IMR-90 (cell line): ENCODE measurements at regions not wholly inside any gene's neighbourhood (a gene's known extent, or its start where the extent isn't known, plus 50 kb on each side); places are given as distances from the start of the nearest gene placed in this dataset.

Source experiments
- ATAC-seq: fragments of 200-7000 bp; cut with Tn5 transposase; 2 replicates; pipeline ENCODE4 v1.9.1; 2020; ENCODE audit warnings: low read depth, mild to moderate bottlenecking, moderate library complexity
- BruUV-seq: library from RNA; stranded (reverse); fragments of 400-500 nt; replicated peaks from 2 replicates; lab custom pipeline; 2021; lab: Mats Ljungman, UMichigan
- CTCF ChIA-PET: fragments of 300-600 bp; formaldehyde crosslinking; extraction: SDS; loops from one replicate; lab custom pipeline; 2021; ENCODE audit warnings: antibody characterized with exemption; lab: Yijun Ruan, JAX
- POLR2A ChIA-PET: fragments of 300-600 bp; sonication (Branson Sonifier 250); formaldehyde crosslinking; loops from one replicate; lab custom pipeline; 2022; ENCODE audit warnings: antibody characterized with exemption; ENCODE audit not compliant: unreplicated experiment; lab: Charles Lee
- DNase-seq: peaks from one replicate; pipeline ENCODE4 v3.0.0; 2013
- H2AFZ ChIP-seq: replicated peaks from 2 replicates; pipeline ENCODE3; 2013; ENCODE audit warnings: low read length, mild to moderate bottlenecking; ENCODE audit not compliant: poor library complexity
- H2AK5ac ChIP-seq: 2 replicates; pipeline ENCODE4 v1.6.1; 2013; ENCODE audit warnings: low read depth, low read length, inconsistent platforms
- H2AK9ac ChIP-seq: replicated peaks from 2 replicates; pipeline ENCODE3; 2013; ENCODE audit warnings: mild to moderate bottlenecking, low read depth, low read length, moderate library complexity; ENCODE audit not compliant: poor library complexity
- H2BK120ac ChIP-seq: 2 replicates; pipeline ENCODE4 v1.6.1; 2013; ENCODE audit warnings: low read depth, low read length, inconsistent platforms
- H2BK15ac ChIP-seq: 3 replicates; pipeline ENCODE4 v1.6.1; 2013; ENCODE audit warnings: low read depth, low read length, inconsistent platforms
- H2BK20ac ChIP-seq: 2 replicates; pipeline ENCODE4 v1.6.1; 2013; ENCODE audit warnings: low read depth, mild to moderate bottlenecking, inconsistent platforms, low read length, moderate library complexity
- H2BK5ac ChIP-seq: 2 replicates; pipeline ENCODE4 v1.6.1; 2013; ENCODE audit warnings: mild to moderate bottlenecking, low read depth, low read length, inconsistent platforms; ENCODE audit not compliant: poor library complexity, severe bottlenecking
- H3K14ac ChIP-seq: replicated peaks from 2 replicates; pipeline ENCODE4 v1.6.1; 2013; ENCODE audit warnings: low read depth, low read length, inconsistent platforms
- H3K18ac ChIP-seq: 2 replicates; pipeline ENCODE4 v1.6.1; 2013; ENCODE audit warnings: low read depth, low read length, control low read depth
- H3K23ac ChIP-seq: 2 replicates; pipeline ENCODE4 v1.6.1; 2013; ENCODE audit warnings: low read depth, low read length, inconsistent platforms
- H3K27ac ChIP-seq: 2 replicates; pipeline ENCODE4 v1.5.1; 2013; ENCODE audit warnings: mild to moderate bottlenecking, control low read depth, low read length; ENCODE audit not compliant: insufficient read depth
- H3K27me3 ChIP-seq: 2 replicates; pipeline ENCODE4 v1.6.1; 2013; ENCODE audit warnings: low read length; ENCODE audit not compliant: control insufficient read depth, insufficient read depth
- H3K36me3 ChIP-seq: 2 replicates; pipeline ENCODE4 v1.6.1; 2013; ENCODE audit warnings: low read length, mixed read lengths; ENCODE audit not compliant: control insufficient read depth, insufficient read depth
- H3K4ac ChIP-seq: 2 replicates; pipeline ENCODE4 v1.6.1; 2013; ENCODE audit warnings: low read depth, low read length, inconsistent platforms
- H3K4me1 ChIP-seq: 2 replicates; pipeline ENCODE4 v1.6.1; 2013; ENCODE audit warnings: low read length, mixed read lengths; ENCODE audit not compliant: control insufficient read depth, insufficient read depth
- H3K4me2 ChIP-seq: 2 replicates; pipeline ENCODE4 v1.6.1; 2013; ENCODE audit warnings: low read depth, mild to moderate bottlenecking, control low read depth, low read length, moderate library complexity
- H3K4me3 ChIP-seq: 2 replicates; pipeline ENCODE4 v1.5.1; 2013; ENCODE audit warnings: low read depth, mild to moderate bottlenecking, control low read depth, low read length, moderate library complexity; ENCODE audit not compliant: insufficient read depth
- H3K56ac ChIP-seq: 2 replicates; pipeline ENCODE4 v1.6.1; 2013; ENCODE audit warnings: low read length, inconsistent platforms; ENCODE audit not compliant: insufficient read depth; ENCODE audit errors: extremely low read depth
- H3K79me1 ChIP-seq, 2 experiments: 2 replicates each; pipeline ENCODE4 v1.6.1; 2013; ENCODE audit warnings: low read length in 2 of 2, inconsistent platforms in 1 of 2, low read depth in 1 of 2
- H3K9ac ChIP-seq: 2 replicates; pipeline ENCODE4 v1.6.1; 2013; ENCODE audit warnings: low read depth, low read length, control low read depth
- H3K9me1 ChIP-seq: 2 replicates; pipeline ENCODE4 v1.6.1; 2013; ENCODE audit warnings: low read length, inconsistent platforms; ENCODE audit not compliant: insufficient read depth
- H3K9me3 ChIP-seq: 2 replicates; pipeline ENCODE4 v1.6.1; 2013; ENCODE audit warnings: low read length; ENCODE audit not compliant: control insufficient read depth, insufficient read depth
- H4K20me1 ChIP-seq: 2 replicates; pipeline ENCODE4 v1.6.1; 2013; ENCODE audit warnings: low read length, inconsistent platforms; ENCODE audit not compliant: insufficient read depth
- H4K5ac ChIP-seq: 2 replicates; pipeline ENCODE4 v1.6.1; 2013; ENCODE audit warnings: mild to moderate bottlenecking, low read depth, low read length, control low read depth
- H4K8ac ChIP-seq, 2 experiments: 2 replicates each; pipeline ENCODE4 v1.6.1; 2013; ENCODE audit warnings: low read depth in 2 of 2, low read length in 2 of 2, control low read depth in 1 of 2, inconsistent platforms in 1 of 2
- H4K91ac ChIP-seq: 2 replicates; pipeline ENCODE4 v1.6.1; 2013; ENCODE audit warnings: low read depth, low read length, inconsistent platforms; ENCODE audit not compliant: insufficient read depth
- BHLHE40 ChIP-seq: fragments of 150-350 bp; IDR thresholded peaks from 2 replicates; pipeline ENCODE4 v1.6.1; 2016; ENCODE audit warnings: mild to moderate bottlenecking, low read depth, low read length
- CEBPB ChIP-seq: IDR thresholded peaks from 2 replicates; pipeline ENCODE4 v1.6.1; 2012; ENCODE audit warnings: low read depth, low read length, improper control_type of control experiment
- CHD1 ChIP-seq: IDR thresholded peaks from 2 replicates; pipeline ENCODE4 v1.6.1; 2012; ENCODE audit warnings: low read depth, low read length, improper control_type of control experiment
- ELK1 ChIP-seq: fragments of 150-350 bp; IDR thresholded peaks from 2 replicates; pipeline ENCODE4 v1.6.1; 2016; ENCODE audit warnings: low read depth, mild to moderate bottlenecking, low read length, moderate library complexity, borderline replicate concordance
- FOS ChIP-seq: fragments of 150-350 bp; IDR thresholded peaks from 2 replicates; pipeline ENCODE4 v1.6.1; 2016; ENCODE audit warnings: low read depth, low read length
- MAFK ChIP-seq: IDR thresholded peaks from 2 replicates; pipeline ENCODE4 v1.6.1; 2012; ENCODE audit warnings: low read depth, low read length, improper control_type of control experiment
- MAZ ChIP-seq: IDR thresholded peaks from 2 replicates; pipeline ENCODE4 v1.6.1; 2012; ENCODE audit warnings: low read depth, mild to moderate bottlenecking, low read length, improper control_type of control experiment, moderate library complexity, borderline replicate concordance
- MXI1 ChIP-seq: IDR thresholded peaks from 2 replicates; pipeline ENCODE4 v1.6.1; 2012; ENCODE audit warnings: low read depth, mild to moderate bottlenecking, low read length, moderate library complexity, borderline replicate concordance
- NFE2L2 ChIP-seq: fragments of 150-350 bp; IDR thresholded peaks from 2 replicates; pipeline ENCODE4 v1.6.1; 2016; ENCODE audit warnings: low read depth, mild to moderate bottlenecking, low read length
- POLR2A ChIP-seq: IDR thresholded peaks from 2 replicates; pipeline ENCODE4 v1.6.1; 2012; ENCODE audit warnings: mild to moderate bottlenecking, low read depth, low read length
- RAD21 ChIP-seq: IDR thresholded peaks from 2 replicates; pipeline ENCODE4 v1.6.1; 2012; ENCODE audit warnings: low read length, improper control_type of control experiment
- RCOR1 ChIP-seq: IDR thresholded peaks from 2 replicates; pipeline ENCODE4 v1.6.1; 2012; ENCODE audit warnings: mild to moderate bottlenecking, low read length, improper control_type of control experiment; ENCODE audit not compliant: insufficient replicate concordance
- RFX5 ChIP-seq: IDR thresholded peaks from 2 replicates; pipeline ENCODE4 v1.8.0; 2012; ENCODE audit warnings: low read depth, mild to moderate bottlenecking, low read length, moderate library complexity
- SMC3 ChIP-seq: fragments of 150-350 bp; IDR thresholded peaks from 2 replicates; pipeline ENCODE4 v1.6.1; 2016; ENCODE audit warnings: low read depth, mild to moderate bottlenecking, antibody characterized with exemption, low read length, moderate library complexity
- WGBS, 2 experiments: methylation state at CpG; one replicate each; pipeline versions ENCODE4 v1.1.5 to v1.1.7; 2013; ENCODE audit warnings: missing lambda C conversion rate in 2 of 2; ENCODE audit not compliant: insufficient read length in 1 of 2; ENCODE audit errors: extremely low coverage in 2 of 2; 5-methylcytosine and 5-hydroxymethylcytosine counted together
- dilution Hi-C: fragments of 300-500 bp; cut with HindIII; formaldehyde crosslinking; loops from one replicate; pipeline ENCODE4 v1.14.3; 2018; ENCODE audit warnings: low sequenced_read_pairs; ENCODE audit not compliant: unreplicated experiment
- in situ Hi-C: fragments of 300-500 bp; cut with MboI; formaldehyde crosslinking; loops from 3 replicates; pipeline ENCODE4 v1.14.3; 2019; ENCODE audit warnings: low sequenced_read_pairs, inconsistent platforms, mixed read lengths
- intact Hi-C: fragments of 100-400 bp; cut with micrococcal nuclease; formaldehyde crosslinking; loops from 2 replicates; pipeline ENCODE4 v1.10.0; 2022
- TF ChIP-seq, protein P1 (sequence below): fragments of 150-350 bp; IDR thresholded peaks from 2 replicates; pipeline ENCODE4 v1.6.1; 2017; ENCODE audit warnings: mild to moderate bottlenecking, antibody characterized with exemption, low read length, low read depth
- TF ChIP-seq, protein P2 (sequence below): conservative IDR thresholded peaks from 2 replicates; pipeline ENCODE4 v1.5.1; 2012; ENCODE audit warnings: mild to moderate bottlenecking, low read depth, low read length, improper control_type of control experiment

- H3K23ac ChIP-seq, result no peak overlapping the region
- ATAC-seq (no peak), DNase-seq (no peak)
- H3K4ac ChIP-seq, result no peak overlapping the region
- no peak overlapping the region for H3K4me3 ChIP-seq
- H4K5ac ChIP-seq, result no peak overlapping the region
- no peak overlapping the region for H3K27ac ChIP-seq
- no peak overlapping the region for H2BK5ac ChIP-seq
- H3K27me3 ChIP-seq, result peaks cover 3% of the 10 kb centered on the region; the same call in 1 of the 2 replicates
- no TSS peak for BruUV-seq
- in situ Hi-C loops (no loop called here), intact Hi-C loops (no loop called here), dilution Hi-C loops (no loop called here)
- no peaks in the 10 kb centered on the region for H4K20me1 ChIP-seq
- CTCF ChIA-PET, result no interaction called here
- H3K9me1 ChIP-seq, result no peaks in the 10 kb centered on the region
- H3K18ac ChIP-seq, result no peak overlapping the region
- H3K9ac ChIP-seq, result no peak overlapping the region
- no peaks in the 10 kb centered on the region for H3K36me3 ChIP-seq
- no peak overlapping the region for H2BK20ac ChIP-seq
- no CpG with 5 or more reads among the region's 3 CpGs for WGBS, 2 experiments
- no peak overlapping the region for H2AFZ ChIP-seq
- no peak overlapping the region for H2BK15ac ChIP-seq
- no peak overlapping the region for H2AK9ac ChIP-seq
- POLR2A ChIA-PET, result no interaction called here
- no peak overlapping the region for H3K14ac ChIP-seq
- no peak overlapping the region for H2AK5ac ChIP-seq
- H3K56ac ChIP-seq, result no peak overlapping the region
- H3K4me2 ChIP-seq, result no peak overlapping the region
- no peaks in the 10 kb centered on the region for H3K9me3 ChIP-seq
- no peak overlapping the region for H2BK120ac ChIP-seq
- no peak overlapping the region for H4K8ac ChIP-seq
- no peak overlapping the region for H4K91ac ChIP-seq
- no peaks in the 10 kb centered on the region for H3K79me1 ChIP-seq
- no peaks in the 10 kb centered on the region for H3K4me1 ChIP-seq
- TF ChIP-seq RAD21 (no peak), SMC3 (no peak), CHD1 (no peak), MXI1 (no peak), ELK1 (no peak), FOS (no peak), BHLHE40 (no peak), NFE2L2 (no peak), RFX5 (no peak), RCOR1 (no peak), CEBPB (no peak), MAZ (no peak), MAFK (no peak), POLR2A (no peak)
- TF ChIP-seq, protein P1, sequence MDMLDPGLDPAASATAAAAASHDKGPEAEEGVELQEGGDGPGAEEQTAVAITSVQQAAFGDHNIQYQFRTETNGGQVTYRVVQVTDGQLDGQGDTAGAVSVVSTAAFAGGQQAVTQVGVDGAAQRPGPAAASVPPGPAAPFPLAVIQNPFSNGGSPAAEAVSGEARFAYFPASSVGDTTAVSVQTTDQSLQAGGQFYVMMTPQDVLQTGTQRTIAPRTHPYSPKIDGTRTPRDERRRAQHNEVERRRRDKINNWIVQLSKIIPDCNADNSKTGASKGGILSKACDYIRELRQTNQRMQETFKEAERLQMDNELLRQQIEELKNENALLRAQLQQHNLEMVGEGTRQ, result no peak
- TF ChIP-seq, protein P2, sequence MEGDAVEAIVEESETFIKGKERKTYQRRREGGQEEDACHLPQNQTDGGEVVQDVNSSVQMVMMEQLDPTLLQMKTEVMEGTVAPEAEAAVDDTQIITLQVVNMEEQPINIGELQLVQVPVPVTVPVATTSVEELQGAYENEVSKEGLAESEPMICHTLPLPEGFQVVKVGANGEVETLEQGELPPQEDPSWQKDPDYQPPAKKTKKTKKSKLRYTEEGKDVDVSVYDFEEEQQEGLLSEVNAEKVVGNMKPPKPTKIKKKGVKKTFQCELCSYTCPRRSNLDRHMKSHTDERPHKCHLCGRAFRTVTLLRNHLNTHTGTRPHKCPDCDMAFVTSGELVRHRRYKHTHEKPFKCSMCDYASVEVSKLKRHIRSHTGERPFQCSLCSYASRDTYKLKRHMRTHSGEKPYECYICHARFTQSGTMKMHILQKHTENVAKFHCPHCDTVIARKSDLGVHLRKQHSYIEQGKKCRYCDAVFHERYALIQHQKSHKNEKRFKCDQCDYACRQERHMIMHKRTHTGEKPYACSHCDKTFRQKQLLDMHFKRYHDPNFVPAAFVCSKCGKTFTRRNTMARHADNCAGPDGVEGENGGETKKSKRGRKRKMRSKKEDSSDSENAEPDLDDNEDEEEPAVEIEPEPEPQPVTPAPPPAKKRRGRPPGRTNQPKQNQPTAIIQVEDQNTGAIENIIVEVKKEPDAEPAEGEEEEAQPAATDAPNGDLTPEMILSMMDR, result no peak
Measured at GRCh38 chr20:39097889-39098288, 135.7 kb downstream of the DHX35 start.
